ENCODE measurements at regions not wholly inside any gene's neighbourhood (a gene's known extent, or its start where the extent isn't known, plus 50 kb on each side); places are given as distances from the start of the nearest gene placed in this dataset.

- H3K36me3 Mint-ChIP-seq (ENCODE audit: low read depth, unreplicated experiment): no peaks in the 10 kb centered on the region
- H3K4me2 ChIP-seq (ENCODE audit: low read length): no peak overlapping the region
- H3K4me1 Mint-ChIP-seq (ENCODE audit: low read depth, unreplicated experiment): peaks cover 13% of the 10 kb centered on the region
- H3K9me3 Mint-ChIP-seq (ENCODE audit: unreplicated experiment): no peaks in the 10 kb centered on the region
- no peak overlapping the region for H2AFZ ChIP-seq (ENCODE audit: low read depth, low read length)
- H3K79me2 ChIP-seq (ENCODE audit: insufficient read depth, low read length): no peaks in the 10 kb centered on the region
- FAIRE-seq: peak; percentile 67
- H3K9ac ChIP-seq (ENCODE audit: low read length): no peak overlapping the region
- no peaks in the 10 kb centered on the region for H3K36me3 ChIP-seq (ENCODE audit: insufficient read depth, low read length)
- H3K4me3 Mint-ChIP-seq (ENCODE audit: unreplicated experiment): no peak overlapping the region
- no peaks in the 10 kb centered on the region for H3K9me3 ChIP-seq (ENCODE audit: insufficient read depth, low read depth, low read length)
- no peaks in the 10 kb centered on the region for H3K27me3 ChIP-seq (ENCODE audit: insufficient read depth, low read length)
- peak overlapping the region; percentile 92 for H3K27ac Mint-ChIP-seq (ENCODE audit: unreplicated experiment)
- H3K27ac ChIP-seq (ENCODE audit: low read depth, low read length): no peak overlapping the region
- peaks cover 2% of the 10 kb centered on the region for H3K27me3 Mint-ChIP-seq (ENCODE audit: low read depth, unreplicated experiment)
- H4K20me1 ChIP-seq (ENCODE audit: insufficient read depth, low read length): no peaks in the 10 kb centered on the region
- TF ChIP-seq EZH2 (IDR thresholded peaks at IDR 0.05; ENCODE audit: insufficient read depth, low read length) (no peak), CTCF (IDR thresholded peaks at IDR 0.05; ENCODE audit: insufficient read depth, low read depth, low read length) (no peak)
- peak; percentile 88 for DNase-seq (ENCODE audit: low read depth)
- no peaks in the 10 kb centered on the region for H3K4me1 ChIP-seq (ENCODE audit: insufficient read depth, low read length)
- H3K4me3 ChIP-seq (ENCODE audit: insufficient read depth, low read depth, low read length): no peak overlapping the region
Measured at GRCh38 chr18:55083461-55083860, 124.2 kb upstream of the CCDC68 start.

GRCh38 chr18:55079481-55080355 is 120.5 kb upstream of the CCDC68 start:
- Histone ChIP-seq H4K20me1 (ENCODE audit: insufficient read depth, low read length) (no peaks in the 10 kb centered on the region), H2AFZ (ENCODE audit: low read depth, low read length) (no peak overlapping the region)
- H3K27ac Mint-ChIP-seq (ENCODE audit: unreplicated experiment): no peak overlapping the region

More at GRCh38 chr18:55079481-55080355, 120.5 kb upstream of the CCDC68 start:
- no peak overlapping the region for H3K4me3 ChIP-seq (ENCODE audit: insufficient read depth, low read depth, low read length)
- peaks cover 20% of the 10 kb centered on the region for H3K4me1 Mint-ChIP-seq (ENCODE audit: low read depth, unreplicated experiment)
- H3K9ac ChIP-seq (ENCODE audit: low read length): no peak overlapping the region
- H3K36me3 ChIP-seq (ENCODE audit: insufficient read depth, low read length): no peaks in the 10 kb centered on the region
- H3K27me3 Mint-ChIP-seq (ENCODE audit: low read depth, unreplicated experiment): no peaks in the 10 kb centered on the region
- H3K36me3 Mint-ChIP-seq (ENCODE audit: low read depth, unreplicated experiment): no peaks in the 10 kb centered on the region
- H3K4me3 Mint-ChIP-seq (ENCODE audit: unreplicated experiment): no peak overlapping the region
- no peaks in the 10 kb centered on the region for H3K4me1 ChIP-seq (ENCODE audit: insufficient read depth, low read length)
- no peaks in the 10 kb centered on the region for H3K9me3 Mint-ChIP-seq (ENCODE audit: unreplicated experiment)
- no peak overlapping the region for H3K4me2 ChIP-seq (ENCODE audit: low read length)
- H3K27me3 ChIP-seq (ENCODE audit: insufficient read depth, low read length): no peaks in the 10 kb centered on the region
- no peaks in the 10 kb centered on the region for H3K79me2 ChIP-seq (ENCODE audit: insufficient read depth, low read length)
- peak; percentile 60 for DNase-seq (ENCODE audit: low read depth)
- TF ChIP-seq EZH2 (IDR thresholded peaks at IDR 0.05; ENCODE audit: insufficient read depth, low read length) (no peak), CTCF (IDR thresholded peaks at IDR 0.05; ENCODE audit: insufficient read depth, low read depth, low read length) (no peak)
- H3K27ac ChIP-seq (ENCODE audit: low read depth, low read length): no peak overlapping the region
- H3K9me3 ChIP-seq (ENCODE audit: insufficient read depth, low read depth, low read length): no peaks in the 10 kb centered on the region
- no peak for FAIRE-seq

All from astrocyte (in vitro differentiated cells and primary cell).